Neural cell (in vitro differentiated cells): ENCODE measurements at regions not wholly inside any gene's neighbourhood (a gene's known extent, or its start where the extent isn't known, plus 50 kb on each side); places are given as distances from the start of the nearest gene placed in this dataset.

Source experiments
- H2AFZ ChIP-seq: fragments of 200-600, 300-800 bp; sonication (generic), shearing (Covaris generic); 2 replicates; pipeline ENCODE4 v1.6.0; 2014; ENCODE audit warnings: low read depth, mild to moderate bottlenecking, antibody characterized with exemption, low read length, moderate library complexity
- H3F3A ChIP-seq: fragments of 200-600 bp; shearing (Covaris generic); 2 replicates; pipeline ENCODE4 v1.6.1; 2016; ENCODE audit warnings: mild to moderate bottlenecking, moderate library complexity, mixed read lengths, antibody characterized with exemption, low read length; ENCODE audit not compliant: insufficient read depth, poor library complexity, severe bottlenecking
- H3K27ac ChIP-seq: fragments of 200-600, 300-800 bp; sonication (generic), shearing (Covaris generic); 2 replicates; pipeline ENCODE4 v1.5.1; 2014; ENCODE audit warnings: mild to moderate bottlenecking, low read length, moderate library complexity
- H3K27me3 ChIP-seq: fragments of 300-800, 200-600 bp; sonication (generic), shearing (Covaris generic); 2 replicates; pipeline ENCODE4 v1.6.0; 2014; ENCODE audit warnings: mild to moderate bottlenecking, low read depth, low read length, moderate library complexity; ENCODE audit not compliant: insufficient read depth
- H3K36me3 ChIP-seq: fragments of 300-800, 200-600 bp; sonication (generic), shearing (Covaris generic); 2 replicates; pipeline ENCODE4 v1.5.1; 2014; ENCODE audit warnings: mild to moderate bottlenecking, antibody characterized with exemption, low read length, moderate library complexity; ENCODE audit not compliant: insufficient read depth
- H3K4me2 ChIP-seq: fragments of 300-800, 200-600 bp; sonication (generic), shearing (Covaris generic); 2 replicates; pipeline ENCODE4 v1.6.0; 2014; ENCODE audit warnings: mild to moderate bottlenecking, low read length
- H3K4me3 ChIP-seq: fragments of 300-800, 200-600 bp; sonication (generic), shearing (Covaris generic); 2 replicates; pipeline ENCODE4 v1.5.1; 2014; ENCODE audit warnings: mild to moderate bottlenecking, low read length, moderate library complexity
- H3K79me2 ChIP-seq: fragments of 200-600 bp; shearing (Covaris generic); replicated peaks from 2 replicates; pipeline ENCODE4 v1.6.0; 2014; ENCODE audit warnings: mild to moderate bottlenecking, low read length, moderate library complexity; ENCODE audit not compliant: insufficient read depth
- H3K9ac ChIP-seq: fragments of 300-800, 200-600 bp; sonication (generic), shearing (Covaris generic); 2 replicates; pipeline ENCODE4 v1.6.1; 2016; ENCODE audit warnings: mild to moderate bottlenecking, low read length, mixed read lengths
- H3K9me2 ChIP-seq: fragments of 200-600 bp; shearing (Covaris generic); 2 replicates; pipeline ENCODE4 v1.6.1; 2016; ENCODE audit warnings: mild to moderate bottlenecking, low read length, mixed read lengths; ENCODE audit not compliant: insufficient read depth
- H3K9me3 ChIP-seq: fragments of 200-600, 300-800 bp; sonication (generic), shearing (Covaris generic); 2 replicates; pipeline ENCODE4 v1.6.1; 2016; ENCODE audit warnings: mild to moderate bottlenecking, mixed run types, low read length, moderate library complexity, mixed read lengths
- H4K20me1 ChIP-seq: fragments of 200-600 bp; shearing (Covaris generic); 2 replicates; pipeline ENCODE4 v1.6.1; 2016; ENCODE audit warnings: mild to moderate bottlenecking, mixed run types; ENCODE audit not compliant: insufficient read depth
- EP300 ChIP-seq: fragments of 450-650 bp; conservative IDR thresholded peaks from 2 replicates; pipeline ENCODE4 v1.6.1; 2014; ENCODE audit warnings: antibody characterized with exemption, mild to moderate bottlenecking, moderate library complexity; ENCODE audit not compliant: poor library complexity, severe bottlenecking
- EZH2 ChIP-seq: fragments of 200-600, 300-800 bp; shearing (Covaris generic), sonication (generic); IDR thresholded peaks from 2 replicates; pipeline ENCODE4 v1.6.1; 2014; ENCODE audit warnings: antibody characterized with exemption, low read length, borderline replicate concordance, mild to moderate bottlenecking; ENCODE audit not compliant: insufficient read depth, poor library complexity, severe bottlenecking
- MXI1 ChIP-seq: fragments of 450-650 bp; conservative IDR thresholded peaks from 2 replicates; pipeline ENCODE4 v1.6.1; 2014; ENCODE audit warnings: antibody characterized with exemption, mild to moderate bottlenecking; ENCODE audit not compliant: poor library complexity, severe bottlenecking
- POLR2AphosphoS5 ChIP-seq: IDR thresholded peaks from 2 replicates; pipeline ENCODE4 v1.6.1; 2012
- RAD21 ChIP-seq: fragments of 450-650 bp; conservative IDR thresholded peaks from 2 replicates; pipeline ENCODE4 v1.6.1; 2014; ENCODE audit warnings: antibody characterized with exemption, mild to moderate bottlenecking, moderate library complexity
- SMC3 ChIP-seq: fragments of 450-650 bp; conservative IDR thresholded peaks from 2 replicates; pipeline ENCODE4 v1.6.1; 2014; ENCODE audit warnings: antibody characterized with exemption, mild to moderate bottlenecking, moderate library complexity; ENCODE audit not compliant: poor library complexity
- TAF1 ChIP-seq: IDR thresholded peaks from 2 replicates; pipeline ENCODE4 v1.6.1; 2012; ENCODE audit warnings: low read depth
- TF ChIP-seq, protein P1 (sequence below): fragments of 450-650 bp; IDR thresholded peaks from 2 replicates; pipeline ENCODE4 v1.5.1; 2014; ENCODE audit warnings: antibody characterized with exemption, mild to moderate bottlenecking, moderate library complexity; ENCODE audit not compliant: poor library complexity, severe bottlenecking
- TF ChIP-seq, protein P2 (sequence below): IDR thresholded peaks from 2 replicates; pipeline ENCODE4 v1.6.1; 2012; ENCODE audit warnings: borderline replicate concordance

DNA sequence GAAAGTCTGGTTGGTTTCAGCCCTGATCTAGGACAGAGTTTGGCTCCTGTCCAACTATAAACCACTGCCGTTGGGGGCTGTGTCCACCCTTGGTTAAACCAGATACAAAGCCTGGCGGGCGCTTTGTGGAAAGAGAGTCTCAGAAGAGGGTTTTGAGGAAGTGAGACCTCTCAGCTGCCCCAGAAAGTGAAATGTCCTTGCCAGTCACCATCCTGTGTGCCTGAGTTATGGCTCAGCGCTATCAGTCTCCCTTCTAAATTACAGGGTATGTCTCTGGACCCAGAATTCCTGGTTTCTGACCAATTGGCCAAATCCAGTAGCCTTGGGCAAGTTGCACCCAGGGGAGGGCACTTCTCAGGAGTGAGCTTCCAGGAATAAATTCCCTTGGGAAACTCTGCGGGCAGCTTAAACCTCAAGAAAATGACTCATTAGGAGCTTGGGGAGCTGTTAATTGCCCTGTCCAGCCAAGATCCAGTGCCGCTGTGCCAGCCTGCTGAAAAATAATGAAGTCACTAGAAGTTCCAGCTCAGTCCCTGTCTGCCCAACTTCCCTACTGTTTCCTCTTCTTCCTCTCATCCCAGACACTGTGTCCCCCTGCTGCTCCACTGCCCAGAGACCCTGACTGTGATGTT is 66.7 kb upstream of the PDZD8 start:
- H3K27me3 ChIP-seq, result no peaks in the 10 kb centered on the region
- no peak overlapping the region for H3K9ac ChIP-seq
- H3K79me2 ChIP-seq, result no peaks in the 10 kb centered on the region
- H3K27ac ChIP-seq, result no peak overlapping the region
- H3K36me3 ChIP-seq, result no peaks in the 10 kb centered on the region
- no peak overlapping the region for H3K4me2 ChIP-seq
- no peaks in the 10 kb centered on the region for H4K20me1 ChIP-seq
- no peak overlapping the region for H2AFZ ChIP-seq
- H3K9me3 ChIP-seq, result no peaks in the 10 kb centered on the region
- no peak overlapping the region for H3K4me3 ChIP-seq
- no peaks in the 10 kb centered on the region for H3K9me2 ChIP-seq
- TF ChIP-seq, protein P1, sequence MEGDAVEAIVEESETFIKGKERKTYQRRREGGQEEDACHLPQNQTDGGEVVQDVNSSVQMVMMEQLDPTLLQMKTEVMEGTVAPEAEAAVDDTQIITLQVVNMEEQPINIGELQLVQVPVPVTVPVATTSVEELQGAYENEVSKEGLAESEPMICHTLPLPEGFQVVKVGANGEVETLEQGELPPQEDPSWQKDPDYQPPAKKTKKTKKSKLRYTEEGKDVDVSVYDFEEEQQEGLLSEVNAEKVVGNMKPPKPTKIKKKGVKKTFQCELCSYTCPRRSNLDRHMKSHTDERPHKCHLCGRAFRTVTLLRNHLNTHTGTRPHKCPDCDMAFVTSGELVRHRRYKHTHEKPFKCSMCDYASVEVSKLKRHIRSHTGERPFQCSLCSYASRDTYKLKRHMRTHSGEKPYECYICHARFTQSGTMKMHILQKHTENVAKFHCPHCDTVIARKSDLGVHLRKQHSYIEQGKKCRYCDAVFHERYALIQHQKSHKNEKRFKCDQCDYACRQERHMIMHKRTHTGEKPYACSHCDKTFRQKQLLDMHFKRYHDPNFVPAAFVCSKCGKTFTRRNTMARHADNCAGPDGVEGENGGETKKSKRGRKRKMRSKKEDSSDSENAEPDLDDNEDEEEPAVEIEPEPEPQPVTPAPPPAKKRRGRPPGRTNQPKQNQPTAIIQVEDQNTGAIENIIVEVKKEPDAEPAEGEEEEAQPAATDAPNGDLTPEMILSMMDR, result no peak
- no peaks in the 10 kb centered on the region for H3F3A ChIP-seq

DNA sequence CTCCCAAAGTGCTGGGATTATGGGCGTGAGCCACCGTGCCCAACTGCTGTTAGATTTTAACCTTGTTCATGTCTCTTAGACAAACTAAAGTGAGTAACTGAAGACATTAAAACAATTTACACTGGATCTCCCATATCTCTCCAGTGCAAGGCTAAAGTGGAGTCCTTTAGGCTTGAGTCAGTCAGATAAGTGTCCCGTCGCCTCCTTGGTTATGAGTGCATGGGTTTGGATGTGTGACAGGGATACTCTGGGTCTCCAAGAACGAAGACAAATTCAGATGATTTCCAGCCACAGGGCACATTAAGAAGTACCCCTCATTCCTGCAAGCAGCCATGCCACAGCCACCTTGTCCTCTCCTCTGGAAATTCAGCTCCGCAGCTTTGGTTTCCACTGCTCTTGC is 66.1 kb upstream of the PDZD8 start:
- Histone ChIP-seq H3K9me2 (no peaks in the 10 kb centered on the region), H3K36me3 (no peaks in the 10 kb centered on the region), H3K4me2 (no peak overlapping the region), H3K79me2 (no peaks in the 10 kb centered on the region), H3K27ac (no peak overlapping the region), H3K27me3 (no peaks in the 10 kb centered on the region), H3K4me3 (no peak overlapping the region), H3K9ac (no peak overlapping the region), H2AFZ (no peak overlapping the region), H3K9me3 (no peaks in the 10 kb centered on the region), H3F3A (no peaks in the 10 kb centered on the region), H4K20me1 (no peaks in the 10 kb centered on the region)
- no peak for TF ChIP-seq SMC3
- TF ChIP-seq EP300, result no peak
- TF ChIP-seq MXI1, result no peak
- TF ChIP-seq, protein P2, sequence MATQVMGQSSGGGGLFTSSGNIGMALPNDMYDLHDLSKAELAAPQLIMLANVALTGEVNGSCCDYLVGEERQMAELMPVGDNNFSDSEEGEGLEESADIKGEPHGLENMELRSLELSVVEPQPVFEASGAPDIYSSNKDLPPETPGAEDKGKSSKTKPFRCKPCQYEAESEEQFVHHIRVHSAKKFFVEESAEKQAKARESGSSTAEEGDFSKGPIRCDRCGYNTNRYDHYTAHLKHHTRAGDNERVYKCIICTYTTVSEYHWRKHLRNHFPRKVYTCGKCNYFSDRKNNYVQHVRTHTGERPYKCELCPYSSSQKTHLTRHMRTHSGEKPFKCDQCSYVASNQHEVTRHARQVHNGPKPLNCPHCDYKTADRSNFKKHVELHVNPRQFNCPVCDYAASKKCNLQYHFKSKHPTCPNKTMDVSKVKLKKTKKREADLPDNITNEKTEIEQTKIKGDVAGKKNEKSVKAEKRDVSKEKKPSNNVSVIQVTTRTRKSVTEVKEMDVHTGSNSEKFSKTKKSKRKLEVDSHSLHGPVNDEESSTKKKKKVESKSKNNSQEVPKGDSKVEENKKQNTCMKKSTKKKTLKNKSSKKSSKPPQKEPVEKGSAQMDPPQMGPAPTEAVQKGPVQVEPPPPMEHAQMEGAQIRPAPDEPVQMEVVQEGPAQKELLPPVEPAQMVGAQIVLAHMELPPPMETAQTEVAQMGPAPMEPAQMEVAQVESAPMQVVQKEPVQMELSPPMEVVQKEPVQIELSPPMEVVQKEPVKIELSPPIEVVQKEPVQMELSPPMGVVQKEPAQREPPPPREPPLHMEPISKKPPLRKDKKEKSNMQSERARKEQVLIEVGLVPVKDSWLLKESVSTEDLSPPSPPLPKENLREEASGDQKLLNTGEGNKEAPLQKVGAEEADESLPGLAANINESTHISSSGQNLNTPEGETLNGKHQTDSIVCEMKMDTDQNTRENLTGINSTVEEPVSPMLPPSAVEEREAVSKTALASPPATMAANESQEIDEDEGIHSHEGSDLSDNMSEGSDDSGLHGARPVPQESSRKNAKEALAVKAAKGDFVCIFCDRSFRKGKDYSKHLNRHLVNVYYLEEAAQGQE, result no peak
- no peak for TF ChIP-seq TAF1
- no peak for TF ChIP-seq POLR2AphosphoS5
- TF ChIP-seq, protein P1, result no peak
- no peak for TF ChIP-seq RAD21
- TF ChIP-seq EZH2, result no peak
